Mesothelial cell of epicardium (in vitro differentiated cells): ENCODE measurements at regions not wholly inside any gene's neighbourhood (a gene's known extent, or its start where the extent isn't known, plus 50 kb on each side); places are given as distances from the start of the nearest gene placed in this dataset.

Experiments used
- DNase-seq, 2 experiments: peaks; one replicate each; pipeline ENCODE4 v3.0.0; 2021; ENCODE audit warnings: low spot score in 2 of 2; ENCODE audit not compliant: unreplicated experiment in 2 of 2
- H3K27ac Mint-ChIP-seq: 2 replicates; pipeline ENCODE4 v1.8.0; 2021; ENCODE audit warnings: mixed read lengths
- H3K27me3 Mint-ChIP-seq: 2 replicates; pipeline ENCODE4 v1.8.0; 2021; ENCODE audit warnings: low read depth, mixed read lengths
- H3K36me3 Mint-ChIP-seq: 2 replicates; pipeline ENCODE4 v1.8.0; 2021; ENCODE audit warnings: mixed read lengths
- H3K4me1 Mint-ChIP-seq: 2 replicates; pipeline ENCODE4 v1.8.0; 2021; ENCODE audit warnings: mixed read lengths
- H3K4me3 Mint-ChIP-seq: 2 replicates; pipeline ENCODE4 v1.8.0; 2021; ENCODE audit warnings: mild to moderate bottlenecking, moderate library complexity, mixed read lengths
- H3K9me3 Mint-ChIP-seq: 2 replicates; pipeline ENCODE4 v1.8.0; 2021; ENCODE audit warnings: mixed read lengths
- CTCF ChIP-seq: fragments of 200-600 bp; sonication (generic); IDR thresholded peaks from one replicate; pipeline ENCODE4 v1.5.0; 2021; ENCODE audit warnings: antibody characterized with exemption; ENCODE audit not compliant: unreplicated experiment

GRCh38 chr3:102580760-102581159 is 145.9 kb downstream of the ZPLD1 start:
- Mint-ChIP-seq H3K27me3 (no peaks in the 10 kb centered on the region), H3K27ac (no peak overlapping the region), H3K4me3 (no peak overlapping the region), H3K36me3 (no peaks in the 10 kb centered on the region), H3K4me1 (peaks cover 7% of the 10 kb centered on the region), H3K9me3 (no peaks in the 10 kb centered on the region)
- TF ChIP-seq CTCF = no peak
- no peak for DNase-seq

- DNase-seq = no peak
- Mint-ChIP-seq H3K9me3 (peaks cover 9% of the 10 kb centered on the region), H3K36me3 (no peaks in the 10 kb centered on the region), H3K27me3 (peaks cover 6% of the 10 kb centered on the region), H3K4me1 (peaks cover 7% of the 10 kb centered on the region), H3K27ac (no peak overlapping the region), H3K4me3 (no peak overlapping the region)
- TF ChIP-seq CTCF = no peak
These were observed 151.7 kb downstream of the ZPLD1 start for GRCh38 chr3:102586485-102586884.

- H3K4me1 Mint-ChIP-seq = peaks cover 4% of the 10 kb centered on the region
- no peak for DNase-seq
- H3K27me3 Mint-ChIP-seq = peaks cover 3% of the 10 kb centered on the region
- no peak overlapping the region for H3K4me3 Mint-ChIP-seq
- H3K36me3 Mint-ChIP-seq = no peaks in the 10 kb centered on the region
- no peak for TF ChIP-seq CTCF
- no peak overlapping the region for H3K27ac Mint-ChIP-seq
- H3K9me3 Mint-ChIP-seq = peaks cover 21% of the 10 kb centered on the region
These were observed 159.2 kb downstream of the ZPLD1 start for GRCh38 chr3:102593812-102594602.

- no peaks in the 10 kb centered on the region for H3K36me3 Mint-ChIP-seq
- no peak for TF ChIP-seq CTCF
These were observed 160.2 kb downstream of the ZPLD1 start for GRCh38 chr3:102595057-102595456.

GRCh38 chr3:102599819-102600576 is 165.2 kb downstream of the ZPLD1 start:
- peaks cover 3% of the 10 kb centered on the region for H3K27me3 Mint-ChIP-seq
- no peaks in the 10 kb centered on the region for H3K36me3 Mint-ChIP-seq
- H3K4me3 Mint-ChIP-seq = no peak overlapping the region
- peaks cover 5% of the 10 kb centered on the region for H3K9me3 Mint-ChIP-seq
- H3K27ac Mint-ChIP-seq = no peak overlapping the region
- no peaks in the 10 kb centered on the region for H3K4me1 Mint-ChIP-seq
- no peak for TF ChIP-seq CTCF
- no peak for DNase-seq

More at GRCh38 chr3:102595057-102595456, 160.2 kb downstream of the ZPLD1 start:
- H3K27ac Mint-ChIP-seq = no peak overlapping the region
- H3K27me3 Mint-ChIP-seq = no peaks in the 10 kb centered on the region
- peaks cover 21% of the 10 kb centered on the region for H3K9me3 Mint-ChIP-seq
- no peak overlapping the region for H3K4me3 Mint-ChIP-seq
- DNase-seq = no peak
- peaks cover 4% of the 10 kb centered on the region for H3K4me1 Mint-ChIP-seq
